ENCODE measurements at regions not wholly inside any gene's neighbourhood (a gene's known extent, or its start where the extent isn't known, plus 50 kb on each side); places are given as distances from the start of the nearest gene placed in this dataset.
A peak's percentile ranks its signal among the peaks of the same experiment; 100 is the strongest.

DNA sequence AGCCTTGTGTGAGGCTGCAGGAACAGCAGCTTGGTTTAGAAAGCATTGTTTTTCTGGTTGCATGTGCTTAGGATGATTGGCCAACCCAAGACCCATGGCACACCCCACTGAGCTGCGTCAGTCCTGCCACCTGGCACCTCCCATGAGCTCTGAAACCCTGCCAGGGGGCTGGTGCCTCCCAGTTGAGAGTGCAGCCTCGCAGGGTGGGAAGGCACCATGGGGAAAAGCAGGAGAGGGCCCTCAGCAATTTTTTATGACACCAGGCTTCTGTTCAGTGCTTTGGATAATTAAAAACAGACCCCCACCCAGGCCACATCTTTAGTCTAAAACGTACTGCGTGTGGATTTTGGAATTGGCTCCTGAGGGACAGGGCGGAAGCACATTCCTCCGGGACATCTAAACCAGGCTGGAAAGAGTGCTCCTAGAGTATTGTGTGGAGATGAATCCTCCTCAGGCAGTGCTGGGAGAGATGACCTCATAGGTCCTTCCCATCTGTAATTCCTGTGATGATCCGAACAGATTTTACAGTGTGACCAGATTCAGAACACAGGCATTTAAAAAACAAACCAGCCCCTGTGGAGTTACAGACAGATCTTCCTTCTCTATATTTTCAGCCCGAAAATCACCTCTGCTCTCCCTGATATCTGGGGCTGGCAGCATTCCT is 438.3 kb downstream of the ZNF521 start:
- no peak for DNase-seq
- intact Hi-C loops (cut with DNase I) = no loop called here
- WGBS, 4 donors = 73 to 83% (median 77%) methylated on average over 7 to 8 of the region's 8 CpGs

GRCh38 chr18:24914171-24914525 is 437.8 kb downstream of the ZNF521 start:
- WGBS, 4 donors = 25 to 67% (median 49%) methylated on average over 1 of the region's 1 CpG

More for the DNA sequence above, 438.3 kb downstream of the ZNF521 start:
- H3K4me1 ChIP-seq (replicated peaks in 1 of 2) = no peaks in the 10 kb centered on the region
- H3K27ac ChIP-seq = no peak overlapping the region
- no peak overlapping the region for H3K4me3 ChIP-seq
- no peaks in the 10 kb centered on the region for H3K27me3 ChIP-seq
- no peaks in the 10 kb centered on the region for H3K9me3 ChIP-seq (replicated peaks in 1 of 3)
- H3K36me3 ChIP-seq (replicated peaks in 1 of 2) = no peaks in the 10 kb centered on the region
- TF ChIP-seq, protein P1, sequence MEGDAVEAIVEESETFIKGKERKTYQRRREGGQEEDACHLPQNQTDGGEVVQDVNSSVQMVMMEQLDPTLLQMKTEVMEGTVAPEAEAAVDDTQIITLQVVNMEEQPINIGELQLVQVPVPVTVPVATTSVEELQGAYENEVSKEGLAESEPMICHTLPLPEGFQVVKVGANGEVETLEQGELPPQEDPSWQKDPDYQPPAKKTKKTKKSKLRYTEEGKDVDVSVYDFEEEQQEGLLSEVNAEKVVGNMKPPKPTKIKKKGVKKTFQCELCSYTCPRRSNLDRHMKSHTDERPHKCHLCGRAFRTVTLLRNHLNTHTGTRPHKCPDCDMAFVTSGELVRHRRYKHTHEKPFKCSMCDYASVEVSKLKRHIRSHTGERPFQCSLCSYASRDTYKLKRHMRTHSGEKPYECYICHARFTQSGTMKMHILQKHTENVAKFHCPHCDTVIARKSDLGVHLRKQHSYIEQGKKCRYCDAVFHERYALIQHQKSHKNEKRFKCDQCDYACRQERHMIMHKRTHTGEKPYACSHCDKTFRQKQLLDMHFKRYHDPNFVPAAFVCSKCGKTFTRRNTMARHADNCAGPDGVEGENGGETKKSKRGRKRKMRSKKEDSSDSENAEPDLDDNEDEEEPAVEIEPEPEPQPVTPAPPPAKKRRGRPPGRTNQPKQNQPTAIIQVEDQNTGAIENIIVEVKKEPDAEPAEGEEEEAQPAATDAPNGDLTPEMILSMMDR (IDR thresholded peaks at IDR 0.05) = no peak
- TF ChIP-seq POLR2A (IDR thresholded peaks at IDR 0.05) = no peak

GRCh38 chr18:24914685-24915084 is 437.3 kb downstream of the ZNF521 start:
- no peak overlapping the region for H3K4me3 ChIP-seq
- no peak overlapping the region for H3K27ac ChIP-seq
- DNase-seq = peak in 2 of 7 donors; percentile 8 to 15
- H3K4me1 ChIP-seq (replicated peaks in 1 of 2) = no peaks in the 10 kb centered on the region
- H3K9me3 ChIP-seq (replicated peaks in 1 of 3) = no peaks in the 10 kb centered on the region
- H3K36me3 ChIP-seq (replicated peaks in 1 of 2) = no peaks in the 10 kb centered on the region
- no peaks in the 10 kb centered on the region for H3K27me3 ChIP-seq
- TF ChIP-seq, protein P1 (IDR thresholded peaks at IDR 0.05) = no peak
- TF ChIP-seq POLR2A (IDR thresholded peaks at IDR 0.05) = no peak
- WGBS, 4 donors = 61 to 71% (median 66%) methylated on average over 8 of the region's 8 CpGs
- intact Hi-C loops (cut with DNase I) = no loop called here

More at GRCh38 chr18:24914171-24914525, 437.8 kb downstream of the ZNF521 start:
- intact Hi-C loops (cut with DNase I) = no loop called here
- no peak for DNase-seq
- no peak overlapping the region for H3K27ac ChIP-seq
- no peaks in the 10 kb centered on the region for H3K27me3 ChIP-seq
- TF ChIP-seq, protein P1 (IDR thresholded peaks at IDR 0.05) = no peak
- no peak for TF ChIP-seq POLR2A (IDR thresholded peaks at IDR 0.05)
- no peaks in the 10 kb centered on the region for H3K4me1 ChIP-seq (replicated peaks in 1 of 2)
- H3K4me3 ChIP-seq = no peak overlapping the region
- H3K36me3 ChIP-seq (replicated peaks in 1 of 2) = no peaks in the 10 kb centered on the region
- no peaks in the 10 kb centered on the region for H3K9me3 ChIP-seq (replicated peaks in 1 of 3)

GRCh38 chr18:24915547-24915946 is 436.4 kb downstream of the ZNF521 start:
- Histone ChIP-seq H3K4me3 (no peak overlapping the region), H3K27me3 (peaks cover 4% of the 10 kb centered on the region), H3K36me3 (replicated peaks in 1 of 2) (no peaks in the 10 kb centered on the region), H3K4me1 (replicated peaks in 1 of 2) (no peaks in the 10 kb centered on the region), H3K9me3 (replicated peaks in 1 of 3) (no peaks in the 10 kb centered on the region), H3K27ac (no peak overlapping the region)
- no peak for DNase-seq
- 50 to 76% (median 69%) methylated on average over 4 of the region's 4 CpGs for WGBS, 4 donors
- intact Hi-C loops (cut with DNase I) = no loop called here
- TF ChIP-seq, protein P1 (IDR thresholded peaks at IDR 0.05) = no peak
- TF ChIP-seq POLR2A (IDR thresholded peaks at IDR 0.05) = no peak

Measured in adrenal gland (tissue), 9 donors.